ENCODE measurements at regions not wholly inside any gene's neighbourhood (a gene's known extent, or its start where the extent isn't known, plus 50 kb on each side); places are given as distances from the start of the nearest gene placed in this dataset.
"Not testable (repeated sequence)": the region's sequence is repeated elsewhere in the genome, so short reads cannot be mapped to it uniquely, and the experiment has no call there.

DNA sequence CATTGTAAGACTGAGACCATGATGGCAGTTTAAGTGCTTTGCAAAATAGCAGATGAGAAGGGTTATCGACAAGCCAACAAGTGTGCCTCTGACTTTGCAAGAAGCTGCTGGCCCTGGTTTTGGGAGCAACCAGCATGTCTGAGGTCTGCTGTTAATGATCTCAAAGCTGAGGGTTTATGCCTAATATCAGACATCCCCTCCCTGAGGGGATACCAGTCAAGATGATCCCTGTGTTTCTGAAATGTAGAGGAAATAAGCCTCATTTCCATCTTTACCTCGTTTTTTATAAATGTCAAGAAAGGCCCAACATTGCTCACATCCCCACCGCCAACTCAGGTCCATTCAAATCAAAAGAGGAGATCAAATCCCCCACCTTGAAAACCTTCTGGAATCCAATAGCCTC is 120.6 kb downstream of the MYCN start:
- DNase-seq (ENCODE audit: low read depth, low spot score) = no peak

DNA sequence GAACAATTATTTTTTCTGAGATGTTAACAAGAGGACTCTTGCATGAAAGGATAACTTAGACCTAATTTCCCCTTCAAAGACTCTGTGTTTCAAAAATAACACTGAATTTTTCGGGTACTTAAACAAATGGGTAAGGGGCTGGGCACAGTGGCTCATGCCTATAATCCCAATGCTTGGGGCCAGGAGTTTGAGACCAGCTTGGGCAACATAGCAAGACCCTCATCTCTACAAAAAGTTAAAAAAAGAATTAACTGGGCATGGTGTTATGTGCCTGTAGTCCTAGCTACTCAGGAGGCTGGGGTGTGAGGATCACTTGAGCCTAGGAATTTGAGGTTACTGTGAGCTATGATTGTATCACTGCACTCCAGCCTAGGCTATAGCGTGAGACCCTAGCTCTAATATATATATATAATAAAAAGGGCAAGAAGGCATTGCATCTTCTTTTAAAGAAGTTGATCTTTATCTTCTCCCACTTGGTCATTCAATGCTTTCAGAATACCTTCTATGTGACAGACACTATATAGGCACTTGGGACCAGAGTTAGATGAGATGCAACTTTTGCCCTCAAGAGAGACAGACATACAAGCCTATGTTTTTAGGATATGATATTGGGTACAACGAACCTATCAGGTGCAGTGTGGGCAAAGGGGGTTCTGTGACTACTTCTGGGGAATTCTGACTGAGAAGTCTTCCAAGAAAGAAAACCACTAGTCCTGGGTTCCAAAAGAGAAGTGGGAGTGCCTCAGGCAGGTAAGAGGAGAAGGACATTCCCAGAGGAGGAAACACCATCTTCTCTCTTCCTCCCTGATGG is 120.0 kb downstream of the MYCN start:
- no peak for DNase-seq (ENCODE audit: low read depth, low spot score)

DNA sequence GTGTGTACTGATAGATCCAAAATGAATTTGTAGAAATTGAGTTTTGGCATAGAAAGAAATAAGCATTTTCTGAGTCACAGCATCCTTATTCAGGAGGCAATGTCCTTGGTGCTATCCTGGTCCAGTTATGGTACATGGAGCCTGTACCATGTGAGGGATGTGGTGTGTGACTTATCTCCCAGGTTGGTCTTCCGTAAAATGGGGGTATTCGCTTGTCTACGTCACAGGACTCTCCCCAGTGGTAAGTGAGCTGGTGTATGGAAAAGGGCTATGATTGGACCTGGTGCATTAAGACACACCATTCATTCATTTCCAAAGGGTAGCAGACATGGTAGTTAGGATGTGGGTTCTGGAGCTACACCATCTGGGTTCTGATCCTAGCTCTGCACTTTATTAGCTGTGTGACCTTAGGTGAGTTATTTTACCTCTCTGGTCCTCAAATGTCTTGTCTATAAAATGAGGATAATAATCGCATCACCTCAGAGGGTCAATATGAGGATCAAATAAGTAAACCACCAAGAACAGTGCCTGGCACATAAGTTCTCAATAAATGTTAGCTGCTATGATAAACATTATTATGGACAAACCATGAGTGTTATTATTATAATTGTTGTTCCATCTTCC is 119.2 kb downstream of the MYCN start:
- DNase-seq (ENCODE audit: low read depth, low spot score) = no peak

DNA sequence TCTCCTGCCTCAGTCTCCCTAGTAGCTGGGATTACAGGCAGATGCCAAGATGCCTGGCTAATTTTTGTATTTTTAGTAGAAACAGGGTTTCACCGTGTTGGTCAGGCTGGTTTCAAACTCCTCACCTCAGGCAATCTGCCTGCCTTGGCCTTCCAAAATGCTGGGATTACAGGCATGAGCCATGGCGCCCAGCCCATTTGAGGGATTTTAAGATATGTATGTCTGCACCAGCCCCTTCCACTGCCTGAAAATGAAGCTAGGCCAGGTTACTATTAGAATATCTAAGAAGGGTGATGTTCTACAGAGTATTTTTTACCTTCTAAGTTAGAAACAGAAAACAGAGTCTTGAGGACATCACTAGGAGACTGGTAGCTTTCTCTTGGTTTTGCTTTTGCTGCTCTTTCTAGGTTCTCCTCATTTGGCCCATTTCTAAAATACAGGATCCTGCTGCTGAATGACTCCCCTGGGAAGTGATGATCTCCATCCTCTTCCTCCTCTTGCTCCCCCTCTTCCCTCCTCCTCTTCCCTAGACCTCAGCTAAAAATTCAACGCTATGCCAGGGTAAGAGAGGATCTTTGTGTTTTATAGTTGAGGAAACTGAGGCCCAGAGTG is 118.5 kb downstream of the MYCN start:
- no peak for DNase-seq (ENCODE audit: low read depth, low spot score)

DNA sequence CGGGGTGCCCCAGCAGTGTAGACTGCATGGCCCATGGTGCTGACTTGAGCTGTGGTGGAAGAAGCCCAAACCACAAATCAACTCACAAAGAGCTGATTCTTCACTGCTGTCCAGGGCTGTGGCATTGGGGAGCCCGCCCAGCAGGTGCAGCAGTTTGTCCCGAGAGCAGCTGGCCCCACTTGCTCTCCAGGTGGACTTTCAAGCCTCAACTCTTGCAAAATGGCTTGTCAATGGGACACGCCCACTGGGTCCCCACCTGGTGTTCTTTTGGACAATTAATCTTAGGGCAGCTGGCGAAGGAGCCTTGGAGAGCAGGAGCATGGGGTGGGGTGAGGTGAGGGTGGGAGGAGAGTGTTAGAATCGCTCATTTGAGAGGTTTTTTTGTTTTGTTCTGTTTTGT is 117.9 kb downstream of the MYCN start:
- no peak for DNase-seq (ENCODE audit: low read depth, low spot score)

DNA sequence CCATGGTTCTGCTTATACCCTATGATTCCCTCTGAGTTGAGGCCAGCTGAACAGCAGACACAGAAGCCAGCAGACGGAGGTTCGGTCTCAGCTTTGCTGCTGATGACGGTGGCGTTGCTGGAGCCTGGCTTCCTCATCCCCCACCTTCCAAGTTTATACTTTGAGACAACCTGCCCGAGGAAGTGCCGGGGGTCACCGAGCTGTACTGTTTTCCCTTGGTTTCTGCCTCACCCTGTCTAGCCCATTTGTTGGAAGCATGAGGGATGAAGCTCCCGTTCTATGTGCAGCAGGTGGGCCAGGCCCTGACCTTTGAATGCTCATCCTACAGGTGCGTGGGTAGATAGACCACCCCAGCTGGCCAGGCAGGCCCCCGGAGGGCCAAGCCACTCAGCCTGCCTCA is 117.3 kb downstream of the MYCN start:
- no peak for DNase-seq (ENCODE audit: low read depth, low spot score)

DNA sequence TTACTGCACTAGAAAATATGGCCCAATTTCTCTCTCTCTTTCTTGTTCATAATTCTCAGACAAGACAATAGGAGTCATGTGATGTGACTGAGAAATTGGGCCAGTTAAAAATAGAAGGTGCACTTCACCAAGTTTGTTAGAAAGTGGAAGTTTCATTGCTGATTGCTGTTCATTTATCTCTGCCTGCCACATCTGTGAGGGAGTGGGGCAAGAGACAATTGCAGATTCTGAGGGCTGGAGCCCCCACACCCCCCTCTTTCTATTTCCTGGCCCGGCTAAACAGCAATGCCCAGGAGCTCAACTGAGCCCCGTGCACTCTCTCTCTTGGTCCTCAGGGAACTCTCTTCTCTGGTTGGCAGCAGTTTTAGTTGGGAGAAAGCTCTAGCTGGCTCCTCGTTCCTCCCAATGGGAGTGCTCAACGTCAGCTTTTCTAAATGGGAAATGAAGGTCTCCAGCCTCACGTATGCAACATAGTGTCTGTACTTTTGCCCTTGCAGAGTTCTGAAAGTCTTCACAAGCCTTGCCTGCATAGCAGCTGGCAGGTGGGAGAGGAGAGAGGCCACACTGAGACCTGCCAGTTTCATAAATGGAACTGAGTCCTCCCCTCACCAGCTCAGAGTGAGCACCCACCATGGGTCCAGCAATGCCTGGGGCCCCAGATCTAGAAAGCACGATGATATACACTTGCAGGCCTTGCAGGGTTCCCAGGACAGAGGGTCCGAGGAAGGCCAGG is 115.7 kb downstream of the MYCN start:
- DNase-seq (ENCODE audit: low read depth, low spot score) = no peak

DNA sequence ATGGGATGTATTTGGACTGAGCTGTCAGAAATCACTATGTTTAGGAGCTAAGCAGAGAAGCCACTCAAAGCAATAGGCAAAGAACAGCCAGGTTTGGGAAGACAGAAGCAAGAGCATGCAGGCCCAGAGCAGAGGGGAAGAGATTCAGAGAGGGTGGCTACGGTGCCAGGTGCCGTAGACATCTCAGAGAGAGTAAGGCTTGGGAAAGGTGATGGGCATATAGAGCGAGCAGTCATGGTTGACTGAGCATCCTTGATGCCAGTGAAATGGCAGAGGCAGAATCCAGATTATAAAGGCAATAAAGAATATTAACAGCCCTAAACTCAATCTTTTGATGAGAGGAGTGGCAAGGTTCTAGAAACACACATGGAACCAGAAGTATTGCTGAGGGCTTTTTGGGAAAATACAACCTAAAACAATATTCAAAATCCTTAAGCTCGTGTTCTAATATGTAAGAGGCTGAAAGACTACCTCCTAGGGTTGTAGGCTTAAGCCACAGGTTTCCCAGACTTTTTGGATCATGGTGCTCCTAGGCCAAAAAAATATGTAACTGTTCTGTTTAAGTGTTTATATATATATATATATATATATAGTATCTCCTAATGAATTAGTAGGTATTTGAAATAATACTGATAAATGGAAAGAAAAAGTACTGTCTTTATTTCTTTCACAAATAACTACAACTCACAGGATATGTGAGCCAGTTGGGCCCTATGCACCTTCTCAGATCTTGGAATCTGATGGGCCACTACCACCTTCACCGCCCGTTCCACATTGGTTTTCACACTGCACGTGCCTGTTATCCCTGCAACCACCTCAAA is 113.3 kb downstream of the MYCN start:
- DNase-seq (ENCODE audit: low read depth, low spot score) = no peak

DNA sequence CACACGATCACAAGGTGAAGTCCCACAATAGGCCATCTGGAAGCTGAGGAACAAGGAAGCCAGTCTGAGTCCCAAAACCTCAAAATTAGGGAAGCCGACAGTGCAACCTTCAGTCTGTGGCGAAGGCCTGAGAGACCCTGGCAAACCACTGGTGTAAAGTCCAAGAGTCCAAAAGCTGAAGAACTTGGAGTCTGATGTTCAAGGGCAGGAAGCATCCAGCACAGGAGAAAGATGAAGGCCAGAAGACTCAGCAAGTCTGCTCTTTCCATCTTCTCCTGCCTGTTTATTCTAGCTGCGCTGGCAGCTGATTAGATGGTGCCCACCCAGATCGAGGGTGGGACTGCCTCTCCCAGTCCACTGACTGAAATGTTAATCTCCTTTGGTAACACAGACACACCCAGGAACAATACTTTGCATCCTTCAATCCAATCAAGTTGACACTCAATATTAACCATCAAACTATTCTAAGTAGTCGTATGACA is 112.3 kb downstream of the MYCN start:
- DNase-seq (ENCODE audit: low read depth, low spot score) = not testable (repeated sequence)

DNA sequence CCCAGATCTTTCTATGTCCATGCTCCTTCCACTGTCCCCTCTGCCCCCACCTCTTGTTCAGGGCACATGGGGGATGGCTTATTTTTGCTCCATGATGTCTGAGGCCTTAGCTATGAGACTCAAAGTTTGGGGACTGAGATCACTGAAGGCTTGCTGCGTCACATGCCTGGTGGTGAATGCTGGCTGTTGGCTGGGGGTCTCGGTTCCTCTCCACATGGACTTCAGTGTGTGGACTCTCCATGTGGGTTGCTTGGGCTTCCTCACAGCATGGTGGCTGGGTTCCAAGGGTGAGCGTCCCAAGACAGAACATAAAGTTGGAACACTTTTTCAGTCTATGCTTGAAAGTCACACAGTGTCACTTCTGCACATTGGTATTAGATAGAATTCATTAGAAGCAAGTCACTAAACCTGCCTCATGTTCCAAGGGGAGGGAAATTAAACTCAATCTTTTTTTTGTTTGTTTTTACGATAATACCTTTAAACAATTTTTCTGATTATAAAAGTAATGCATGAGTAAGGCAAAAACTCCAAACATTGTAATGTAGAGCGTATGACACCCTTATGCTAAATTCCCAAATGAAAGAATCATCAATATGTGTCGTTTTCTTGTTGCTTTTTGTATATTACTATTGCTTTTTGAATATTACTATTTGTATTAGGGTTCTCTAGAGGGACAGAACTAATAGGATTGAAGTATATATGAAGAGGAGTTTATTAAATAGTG is 111.7 kb downstream of the MYCN start:
- no peak for DNase-seq (ENCODE audit: low read depth, low spot score)

DNA sequence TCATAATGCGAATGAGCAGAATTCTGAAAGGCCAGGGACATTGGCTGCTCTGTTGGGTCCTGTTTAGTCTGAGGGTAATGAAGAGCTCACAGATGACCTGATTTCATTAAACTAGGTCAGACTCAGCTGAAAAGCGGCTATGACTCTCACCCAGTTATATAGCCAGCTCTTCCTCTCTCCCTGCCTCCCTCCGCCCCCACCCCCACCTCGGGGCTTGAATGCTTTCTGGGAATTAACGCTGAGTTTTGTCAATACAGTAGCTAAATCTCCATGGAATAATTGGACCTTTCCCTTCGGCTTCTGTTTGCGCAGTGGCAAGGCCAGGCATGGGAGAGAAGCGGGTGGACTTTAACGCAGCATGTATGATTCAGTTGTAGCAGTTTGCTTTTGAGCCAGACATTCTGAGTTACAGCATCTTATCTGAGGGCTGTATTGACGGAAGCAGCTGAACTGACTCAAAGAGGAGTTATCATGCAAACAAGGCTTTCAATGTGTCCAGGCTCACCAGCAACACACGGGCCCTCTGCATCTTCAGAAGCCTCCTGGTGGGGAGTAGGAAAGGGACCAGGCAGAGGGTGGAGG is 110.6 kb downstream of the MYCN start:
- DNase-seq (ENCODE audit: low read depth, low spot score) = no peak

DNA sequence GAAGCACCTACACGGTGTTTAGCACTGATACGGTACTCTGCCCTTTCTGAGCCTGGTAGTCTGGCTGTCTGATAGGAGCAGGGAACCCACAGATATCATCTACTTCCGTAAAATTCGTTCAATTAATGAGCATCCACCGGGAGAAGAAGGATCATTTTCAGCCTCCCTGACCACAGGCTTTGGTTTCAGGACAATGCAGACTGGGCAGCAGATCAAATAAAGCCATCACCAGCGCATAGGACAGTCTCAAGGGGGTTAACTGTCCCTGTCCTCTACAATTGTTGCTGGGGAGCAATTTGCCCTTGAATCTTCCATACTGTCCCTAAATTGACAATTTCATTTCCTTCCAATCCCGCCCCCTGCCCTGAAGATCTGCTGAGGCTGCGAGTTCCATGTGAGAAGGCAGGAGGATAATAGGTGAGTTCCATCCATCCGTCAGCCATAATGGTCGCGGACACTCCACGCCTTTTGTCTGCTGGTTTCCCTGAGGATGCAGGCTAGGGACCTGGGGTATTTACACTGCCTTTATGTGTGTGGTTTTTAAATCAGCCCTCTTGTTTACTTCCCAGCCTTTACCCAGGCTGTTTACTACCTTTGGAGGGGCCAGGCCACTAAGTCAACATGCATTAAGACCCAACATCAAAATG is 110.0 kb downstream of the MYCN start:
- no peak for DNase-seq (ENCODE audit: low read depth, low spot score)

DNA sequence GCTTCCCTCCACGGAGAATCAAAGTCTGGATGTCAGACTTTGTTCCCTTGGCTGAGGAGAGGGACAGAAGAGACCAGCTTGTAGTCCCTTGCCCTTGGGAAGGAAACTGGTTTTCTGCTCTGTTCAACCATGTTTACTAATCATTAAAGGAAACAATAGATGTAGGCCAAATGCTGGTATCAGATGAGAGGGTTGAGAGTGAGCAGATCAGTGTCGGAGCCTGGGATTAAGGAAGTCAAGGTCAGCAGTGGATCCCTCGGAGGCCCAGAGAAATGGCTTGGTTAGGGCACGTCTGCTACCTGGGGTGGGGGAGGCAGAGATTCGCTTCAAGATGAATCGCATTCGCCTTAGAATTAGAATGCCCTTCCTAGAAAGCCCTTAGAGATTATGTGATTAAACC is 109.1 kb downstream of the MYCN start:
- no peak for DNase-seq (ENCODE audit: low read depth, low spot score)

DNA sequence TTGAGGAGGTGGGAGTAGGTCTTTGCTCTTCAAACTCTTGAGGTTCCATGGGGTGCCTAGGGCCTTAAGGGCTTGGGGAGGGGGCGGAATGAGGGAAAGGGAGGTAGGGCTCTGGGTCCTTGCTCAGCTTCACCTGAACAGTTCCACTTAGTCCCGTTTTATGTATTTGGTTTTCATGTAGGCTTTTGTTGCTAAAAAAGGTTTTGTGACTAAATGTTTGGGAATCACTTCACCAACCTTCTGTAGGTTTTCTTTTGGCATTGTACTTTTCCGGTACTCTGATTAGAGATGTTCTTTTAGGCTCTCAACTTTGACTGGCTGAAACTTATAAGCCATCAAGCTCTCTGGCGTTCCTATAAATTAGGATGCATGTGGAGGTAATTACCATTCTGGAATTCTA is 108.1 kb downstream of the MYCN start:
- DNase-seq (ENCODE audit: low read depth, low spot score) = no peak

DNA sequence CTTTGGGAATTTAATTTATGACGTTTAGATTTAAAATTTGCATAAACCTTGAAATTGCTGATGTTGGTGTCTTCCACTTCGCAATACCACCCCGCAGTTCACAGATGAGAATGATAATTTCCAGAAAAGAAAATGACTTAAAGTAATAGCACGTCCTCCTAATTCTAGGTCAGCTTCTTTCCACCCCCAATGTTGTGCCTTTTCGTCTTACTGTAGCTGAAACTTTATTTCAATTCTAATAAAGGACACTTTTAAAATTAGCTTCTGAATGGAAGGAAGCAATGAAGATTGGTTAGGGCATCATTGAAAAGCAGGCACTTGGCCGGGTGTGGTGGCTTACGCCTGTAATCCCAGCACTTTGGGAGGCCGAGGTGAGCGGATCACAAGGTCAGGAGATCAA is 107.4 kb downstream of the MYCN start:
- DNase-seq (ENCODE audit: low read depth, low spot score) = no peak

DNA sequence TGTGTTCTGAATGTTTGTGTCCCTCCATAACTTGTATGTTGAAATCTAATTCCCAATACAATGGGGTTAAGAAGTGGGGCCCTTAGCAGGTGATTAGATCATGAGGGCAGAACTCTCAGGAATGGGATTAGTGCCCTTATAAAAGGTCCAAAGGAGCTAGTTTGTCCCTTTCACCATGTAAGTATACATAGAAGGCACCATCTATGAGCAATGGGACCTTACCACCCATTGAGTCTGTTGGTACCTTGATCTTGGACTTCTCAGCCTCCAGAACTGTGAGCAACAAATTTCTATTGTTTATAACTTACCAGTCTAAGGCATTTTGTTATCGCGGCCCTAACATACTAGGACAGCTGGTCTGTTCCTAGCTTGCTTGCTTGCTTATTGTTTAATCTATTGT is 106.3 kb downstream of the MYCN start:
- no peak for DNase-seq (ENCODE audit: low read depth, low spot score)

DNA sequence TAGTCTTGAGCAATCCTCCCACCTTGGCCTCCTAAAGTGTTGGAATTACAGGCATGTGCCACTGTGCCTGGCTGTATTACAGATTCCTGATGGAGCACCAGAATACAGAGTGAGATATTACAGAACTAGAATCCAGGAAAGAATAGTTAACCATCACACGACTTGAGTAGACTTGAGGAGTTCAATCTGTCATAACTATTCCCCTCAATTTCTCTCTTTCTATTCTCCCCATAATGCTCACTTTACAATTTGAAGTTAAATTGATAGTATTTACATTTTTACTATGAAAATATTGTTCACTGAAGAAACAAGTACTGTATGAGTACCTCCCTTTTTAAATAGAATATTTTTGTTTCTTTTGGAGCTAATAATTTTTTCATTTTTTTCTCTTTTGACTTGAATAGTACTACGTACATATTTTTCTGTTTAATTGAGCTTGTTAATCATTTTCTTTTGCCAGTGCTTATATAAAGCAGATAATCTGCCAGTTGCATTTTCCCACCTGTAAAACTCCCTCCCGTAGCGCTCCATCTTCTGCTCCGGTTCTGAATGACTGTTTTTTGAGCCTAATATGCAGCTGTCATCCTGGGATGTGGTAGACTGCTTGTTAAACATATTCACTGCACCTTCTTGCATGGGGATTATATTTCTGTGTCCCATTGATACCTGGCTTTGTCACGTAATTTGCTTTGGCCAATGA is 105.5 kb downstream of the MYCN start:
- DNase-seq (ENCODE audit: low read depth, low spot score) = no peak

DNA sequence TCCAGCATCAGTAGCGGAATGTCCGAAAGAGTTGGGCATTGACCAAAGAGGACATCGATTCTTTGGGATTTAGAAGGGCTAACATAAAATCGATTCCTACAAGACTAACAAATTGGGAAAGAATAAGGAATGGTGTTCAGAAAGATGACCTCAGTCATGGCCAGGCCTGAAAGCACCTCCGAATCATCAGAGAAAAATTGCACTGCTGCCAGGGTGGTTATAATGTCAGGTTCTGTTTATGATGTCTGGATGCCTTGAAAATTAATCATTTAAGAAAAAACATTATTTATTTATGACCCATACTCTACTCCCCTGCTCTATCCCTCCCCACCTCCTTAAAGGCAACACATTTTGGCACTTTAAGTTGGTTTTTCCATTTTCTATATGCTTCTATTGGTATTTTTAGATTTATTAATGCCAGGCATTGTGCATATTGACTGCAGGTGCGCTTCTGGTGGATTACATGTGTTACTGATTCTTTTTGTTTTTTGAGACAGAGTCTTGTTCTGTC is 104.7 kb downstream of the MYCN start:
- no peak for DNase-seq (ENCODE audit: low read depth, low spot score)

DNA sequence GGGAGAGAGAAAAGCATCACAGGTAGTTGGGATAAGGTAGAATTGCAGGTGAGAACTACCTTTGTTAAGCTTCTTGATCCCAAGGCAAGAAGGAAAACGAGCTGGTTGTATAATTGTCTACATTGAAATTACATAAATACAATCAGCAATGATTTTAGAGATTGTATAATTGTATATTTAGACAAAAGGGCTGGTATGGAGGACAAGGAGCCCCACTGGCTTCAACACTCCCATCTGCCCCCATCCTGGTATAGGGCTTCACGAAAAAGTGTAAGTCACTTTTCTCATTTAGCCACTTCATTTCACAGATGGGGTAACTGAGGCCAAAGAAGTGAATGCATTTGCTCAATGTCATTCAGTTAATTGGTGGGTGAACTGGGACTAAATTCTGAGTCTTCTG is 103.3 kb downstream of the MYCN start:
- no peak for DNase-seq (ENCODE audit: low read depth, low spot score)

Measured in activated CD4-positive, CD25-positive, alpha-beta regulatory T cell treated with anti-CD3 and anti-CD28 coated beads, Interleukin-2, amount 50 U/mL, for 16 hours (primary cell).